ENCODE measurements at regions not wholly inside any gene's neighbourhood (a gene's known extent, or its start where the extent isn't known, plus 50 kb on each side); places are given as distances from the start of the nearest gene placed in this dataset.

- no peak for DNase-seq (ENCODE audit: low read depth, low spot score)
- Histone ChIP-seq H2AFZ (ENCODE audit: low read depth, low read length) (no peak overlapping the region), H4K20me1 (replicated peaks; ENCODE audit: control insufficient read depth, extremely low read depth, insufficient read depth, low read length) (no peaks in the 10 kb centered on the region), H3K36me3 (ENCODE audit: control insufficient read depth in 2 of 2, extremely low read depth in 1 of 2, insufficient read depth in 2 of 2, low read length in 2 of 2) (no peaks in the 10 kb centered on the region), H3K9me3 (replicated peaks; ENCODE audit: control insufficient read depth, insufficient read depth, low read length) (peaks cover 4% of the 10 kb centered on the region), H3K27ac (ENCODE audit: insufficient read depth, low read depth, low read length) (no peak overlapping the region), H3K4me2 (ENCODE audit: insufficient read depth, low read length) (no peak overlapping the region), H3K9ac (replicated peaks; ENCODE audit: extremely low read depth, insufficient read depth, low read length) (no peak overlapping the region), H3K4me1 (ENCODE audit: control insufficient read depth, extremely low read depth, insufficient read depth, low read length) (no peaks in the 10 kb centered on the region), H3K27me3 (ENCODE audit: control insufficient read depth in 2 of 2, insufficient read depth in 2 of 2, low read length in 2 of 2) (no peaks in the 10 kb centered on the region), H3K9me1 (replicated peaks; ENCODE audit: control insufficient read depth, extremely low read depth, insufficient read depth, low read length) (no peaks in the 10 kb centered on the region), H3K79me2 (ENCODE audit: control insufficient read depth, insufficient read depth, low read length) (no peaks in the 10 kb centered on the region), H3K4me3 (replicated peaks in 1 of 3; ENCODE audit: insufficient read depth in 1 of 3, low read depth in 1 of 3, low read length in 3 of 3) (no peak overlapping the region)
- POLR2A ChIA-PET: no interaction called here
- TF ChIP-seq MYC (IDR thresholded peaks at IDR 0.05; ENCODE audit: low read depth, low read length) (no peak), POLR2A (IDR thresholded peaks at IDR 0.05; ENCODE audit: low read depth, low read length) (no peak), JUN (IDR thresholded peaks at IDR 0.05; ENCODE audit: borderline replicate concordance, insufficient read depth, insufficient read length, low read depth) (no peak)
- dilution Hi-C loops (cut with MboI; ENCODE audit: extremely low pct_ligation_motif_present, low sequenced_read_pairs): no loop called here
- no TSS peak for BruUV-seq (replicated peaks)
- CTCF ChIA-PET: no interaction called here
- intact Hi-C loops (cut with micrococcal nuclease): no loop called here
- no peak for FAIRE-seq
These were observed 678.0 kb upstream of the GRM7 start for GRCh38 chr3:6182909-6183308.

GRCh38 chr3:6189384-6189783 lies 671.5 kb upstream of the GRM7 start:
- Histone ChIP-seq H3K4me3 (replicated peaks in 1 of 3; ENCODE audit: insufficient read depth in 1 of 3, low read depth in 1 of 3, low read length in 3 of 3) (no peak overlapping the region), H3K4me1 (ENCODE audit: control insufficient read depth, extremely low read depth, insufficient read depth, low read length) (no peaks in the 10 kb centered on the region), H3K79me2 (ENCODE audit: control insufficient read depth, insufficient read depth, low read length) (no peaks in the 10 kb centered on the region), H3K9ac (replicated peaks; ENCODE audit: extremely low read depth, insufficient read depth, low read length) (no peak overlapping the region), H3K36me3 (ENCODE audit: control insufficient read depth in 2 of 2, extremely low read depth in 1 of 2, insufficient read depth in 2 of 2, low read length in 2 of 2) (no peaks in the 10 kb centered on the region), H3K9me3 (replicated peaks; ENCODE audit: control insufficient read depth, insufficient read depth, low read length) (no peaks in the 10 kb centered on the region), H4K20me1 (replicated peaks; ENCODE audit: control insufficient read depth, extremely low read depth, insufficient read depth, low read length) (no peaks in the 10 kb centered on the region), H2AFZ (ENCODE audit: low read depth, low read length) (no peak overlapping the region), H3K27me3 (ENCODE audit: control insufficient read depth in 2 of 2, insufficient read depth in 2 of 2, low read length in 2 of 2) (no peaks in the 10 kb centered on the region), H3K4me2 (ENCODE audit: insufficient read depth, low read length) (no peak overlapping the region), H3K9me1 (replicated peaks; ENCODE audit: control insufficient read depth, extremely low read depth, insufficient read depth, low read length) (no peaks in the 10 kb centered on the region), H3K27ac (ENCODE audit: insufficient read depth, low read depth, low read length) (no peak overlapping the region)
- intact Hi-C loops (cut with micrococcal nuclease): no loop called here
- TF ChIP-seq FOS (IDR thresholded peaks at IDR 0.05; ENCODE audit: borderline replicate concordance, insufficient read depth, low read length) (no peak), CTCF (IDR thresholded peaks at IDR 0.05; ENCODE audit: extremely low read depth in 1 of 2, insufficient read depth in 1 of 2, low read depth in 1 of 2, low read length in 2 of 2) (no peak)
- FAIRE-seq: no peak
- dilution Hi-C loops (cut with MboI; ENCODE audit: extremely low pct_ligation_motif_present, low sequenced_read_pairs): no loop called here
- no peak for DNase-seq (ENCODE audit: low read depth, low spot score)
- ChIA-PET POLR2A (no interaction called here), CTCF (no interaction called here)
- BruUV-seq (replicated peaks): no TSS peak

Measured in endothelial cell of umbilical vein (primary cell).